Fibroblast of pulmonary artery (primary cell): ENCODE measurements at regions not wholly inside any gene's neighbourhood (a gene's known extent, or its start where the extent isn't known, plus 50 kb on each side); places are given as distances from the start of the nearest gene placed in this dataset.

Experiments used
- DNase-seq: peaks from one replicate; pipeline ENCODE4 v3.0.0-alpha.2; 2010; ENCODE audit warnings: low read depth
- H3K4me3 ChIP-seq: replicated peaks from 2 replicates; pipeline ENCODE4 v1.5.1; 2011; ENCODE audit warnings: low read depth, mild to moderate bottlenecking, control low read depth, low read length, moderate library complexity
- TF ChIP-seq, protein P1 (sequence below): IDR thresholded peaks from 2 replicates; pipeline ENCODE4 v1.5.1; 2011; ENCODE audit warnings: mild to moderate bottlenecking, control low read depth, low read length, inconsistent platforms; ENCODE audit errors: missing control alignments

DNA sequence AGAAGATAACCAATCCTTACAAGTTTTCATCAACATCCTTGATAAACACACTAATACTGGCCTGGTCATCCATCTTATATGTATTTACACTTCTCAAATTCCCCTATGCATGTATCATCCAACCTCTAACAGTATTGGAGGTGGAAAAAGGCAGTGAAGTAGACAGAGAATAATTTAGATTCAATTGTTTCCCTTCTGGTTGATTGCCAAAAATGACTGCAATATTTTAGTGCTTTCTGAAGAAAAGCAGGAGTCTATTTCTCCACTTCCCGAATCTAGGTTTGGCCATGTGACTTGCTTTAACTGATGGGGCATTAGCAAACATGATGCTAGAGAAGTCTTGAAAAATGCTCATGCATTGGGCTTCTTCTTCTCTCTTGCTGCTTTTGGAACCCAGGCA is 78.3 kb upstream of the METAP2 start:
- TF ChIP-seq, protein P1, sequence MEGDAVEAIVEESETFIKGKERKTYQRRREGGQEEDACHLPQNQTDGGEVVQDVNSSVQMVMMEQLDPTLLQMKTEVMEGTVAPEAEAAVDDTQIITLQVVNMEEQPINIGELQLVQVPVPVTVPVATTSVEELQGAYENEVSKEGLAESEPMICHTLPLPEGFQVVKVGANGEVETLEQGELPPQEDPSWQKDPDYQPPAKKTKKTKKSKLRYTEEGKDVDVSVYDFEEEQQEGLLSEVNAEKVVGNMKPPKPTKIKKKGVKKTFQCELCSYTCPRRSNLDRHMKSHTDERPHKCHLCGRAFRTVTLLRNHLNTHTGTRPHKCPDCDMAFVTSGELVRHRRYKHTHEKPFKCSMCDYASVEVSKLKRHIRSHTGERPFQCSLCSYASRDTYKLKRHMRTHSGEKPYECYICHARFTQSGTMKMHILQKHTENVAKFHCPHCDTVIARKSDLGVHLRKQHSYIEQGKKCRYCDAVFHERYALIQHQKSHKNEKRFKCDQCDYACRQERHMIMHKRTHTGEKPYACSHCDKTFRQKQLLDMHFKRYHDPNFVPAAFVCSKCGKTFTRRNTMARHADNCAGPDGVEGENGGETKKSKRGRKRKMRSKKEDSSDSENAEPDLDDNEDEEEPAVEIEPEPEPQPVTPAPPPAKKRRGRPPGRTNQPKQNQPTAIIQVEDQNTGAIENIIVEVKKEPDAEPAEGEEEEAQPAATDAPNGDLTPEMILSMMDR, result no peak
- DNase-seq, result no peak
- H3K4me3 ChIP-seq, result no peak overlapping the region

DNA sequence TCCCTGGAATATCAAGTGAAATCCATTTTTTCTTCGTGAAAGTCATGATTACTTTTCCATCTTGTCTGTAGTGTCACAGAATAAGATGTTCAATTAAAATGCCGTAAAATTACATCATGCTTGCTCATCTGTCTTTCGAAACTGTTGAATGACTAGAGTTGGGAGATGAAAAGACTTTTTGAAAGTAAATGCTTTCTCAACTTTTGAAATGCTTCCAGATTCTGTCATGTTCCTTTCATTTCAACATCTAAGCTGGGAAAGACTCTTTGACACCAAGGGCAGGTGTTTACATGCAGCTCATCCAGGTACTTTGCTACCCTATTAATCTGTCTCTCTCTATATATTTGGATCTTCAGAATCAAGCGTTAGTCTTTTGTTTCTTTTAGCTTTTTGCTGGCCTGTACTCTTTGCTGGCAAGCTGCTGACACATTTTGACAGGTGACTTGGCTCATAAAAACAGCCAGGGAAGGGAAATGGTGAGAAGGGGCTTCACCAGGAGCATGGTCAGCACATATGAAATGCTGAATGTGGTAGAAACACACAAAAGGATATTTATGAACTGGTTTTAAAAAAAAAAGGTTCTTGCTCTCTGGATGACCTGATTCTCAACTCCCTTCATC is 77.0 kb upstream of the METAP2 start:
- DNase-seq, result peak; percentile 32
- H3K4me3 ChIP-seq, result no peak overlapping the region
- TF ChIP-seq, protein P1, result no peak

DNA sequence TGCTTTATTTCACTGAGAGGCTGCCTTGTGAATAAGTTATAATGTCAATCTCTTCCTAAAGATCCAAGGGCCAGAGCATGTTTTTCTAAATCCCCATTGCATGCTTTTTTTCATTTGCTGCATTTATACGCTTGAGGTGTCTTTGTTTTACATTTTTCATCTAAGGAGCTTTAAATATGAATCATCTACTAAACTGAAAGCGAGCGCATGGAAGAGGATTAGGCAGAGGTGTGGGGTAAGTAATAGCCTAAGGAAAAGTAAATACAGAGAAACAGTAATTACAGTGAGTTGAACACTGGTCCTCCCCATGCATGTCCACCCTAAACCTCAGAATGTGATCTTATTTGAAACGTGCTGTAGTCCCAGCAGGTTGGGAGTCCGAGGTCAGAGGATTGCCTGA is 76.4 kb upstream of the METAP2 start:
- TF ChIP-seq, protein P1, result no peak
- no peak overlapping the region for H3K4me3 ChIP-seq
- DNase-seq, result no peak

DNA sequence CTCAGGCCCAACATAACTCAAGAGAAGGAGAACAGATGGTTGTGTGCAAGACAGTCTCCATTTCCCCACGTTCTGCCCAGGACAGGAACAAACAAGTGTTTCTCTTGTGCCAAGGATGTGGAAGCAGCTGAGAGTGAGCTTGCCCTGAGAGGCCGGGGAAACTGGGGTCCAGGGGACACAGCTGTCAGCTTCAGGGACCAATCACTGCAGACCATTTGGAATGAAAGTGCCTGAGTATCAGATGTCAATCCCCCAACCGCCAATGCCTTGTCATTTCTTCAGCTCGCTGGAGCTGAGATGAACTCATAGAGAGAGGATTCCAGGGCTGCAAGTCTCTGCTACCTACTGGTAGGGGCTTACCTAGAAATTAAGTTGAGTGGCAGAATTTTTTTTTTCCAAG is 71.9 kb upstream of the METAP2 start:
- no peak for DNase-seq
- TF ChIP-seq, protein P1, result no peak
- no peak overlapping the region for H3K4me3 ChIP-seq

DNA sequence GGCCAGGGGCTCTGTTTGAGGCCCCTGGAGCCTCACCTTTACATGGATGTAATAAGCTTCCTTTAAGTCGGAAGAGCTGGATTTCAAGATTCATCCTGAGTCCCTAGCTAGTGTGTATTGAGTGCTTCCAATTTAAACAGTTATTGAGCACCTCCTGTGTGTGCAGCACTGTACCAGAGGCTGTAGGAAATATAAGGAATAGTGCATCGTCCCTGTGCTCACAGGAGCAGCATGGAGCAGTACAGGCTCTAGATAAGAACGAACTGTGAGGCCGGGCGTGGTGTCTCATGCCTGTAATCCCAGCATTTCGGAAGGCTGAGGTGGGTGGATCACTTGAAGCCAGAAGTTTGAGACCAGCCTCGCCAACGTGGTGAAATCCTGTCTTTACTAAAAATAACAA is 65.8 kb upstream of the METAP2 start:
- H3K4me3 ChIP-seq, result no peak overlapping the region
- no peak for DNase-seq
- TF ChIP-seq, protein P1, result no peak

DNA sequence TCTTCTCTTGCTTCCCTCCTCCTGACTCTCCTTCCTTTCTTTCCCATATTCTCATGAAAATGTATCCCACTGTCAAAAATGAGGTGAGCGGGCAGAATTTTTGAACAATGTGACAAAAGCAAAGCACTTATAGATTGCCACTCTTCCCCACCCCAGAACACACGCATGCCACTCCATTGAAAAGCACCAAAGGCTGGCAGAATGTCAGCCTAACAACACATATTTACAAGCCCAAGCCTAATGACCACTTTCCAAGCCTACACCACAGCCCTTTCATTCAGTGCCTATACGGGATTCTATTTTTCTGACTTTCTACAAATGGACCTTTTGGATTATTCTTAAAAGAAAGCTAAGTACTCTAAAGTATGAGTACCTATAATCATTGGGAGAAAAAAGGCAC is 62.9 kb upstream of the METAP2 start:
- TF ChIP-seq, protein P1, result no peak
- no peak for DNase-seq
- H3K4me3 ChIP-seq, result no peak overlapping the region

DNA sequence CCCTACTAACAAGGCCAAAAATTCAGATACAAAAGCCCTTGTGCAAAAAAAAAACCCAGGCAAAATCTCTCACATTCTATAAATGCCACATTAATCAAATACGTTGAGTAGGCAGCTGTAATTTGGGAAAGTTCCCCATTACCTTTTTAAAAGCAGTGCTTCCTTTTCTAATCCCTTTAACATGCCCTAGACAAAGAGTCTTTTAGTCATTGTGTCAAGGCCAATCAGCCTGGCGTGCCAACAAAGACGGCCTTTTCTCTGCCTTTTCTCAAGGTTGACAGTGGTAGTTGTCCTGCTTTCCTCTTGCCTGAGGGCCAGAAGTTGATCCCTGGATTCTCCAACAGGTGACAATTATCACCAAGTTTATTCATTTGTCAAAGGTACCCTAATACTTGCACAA is 62.5 kb upstream of the METAP2 start:
- TF ChIP-seq, protein P1, result no peak

More for the DNA sequence above, 62.5 kb upstream of the METAP2 start:
- no peak overlapping the region for H3K4me3 ChIP-seq
- DNase-seq, result no peak
